ENCODE measurements at regions not wholly inside any gene's neighbourhood (a gene's known extent, or its start where the extent isn't known, plus 50 kb on each side); places are given as distances from the start of the nearest gene placed in this dataset.
"Not testable (repeated sequence)": the region's sequence is repeated elsewhere in the genome, so short reads cannot be mapped to it uniquely, and the experiment has no call there.

DNA sequence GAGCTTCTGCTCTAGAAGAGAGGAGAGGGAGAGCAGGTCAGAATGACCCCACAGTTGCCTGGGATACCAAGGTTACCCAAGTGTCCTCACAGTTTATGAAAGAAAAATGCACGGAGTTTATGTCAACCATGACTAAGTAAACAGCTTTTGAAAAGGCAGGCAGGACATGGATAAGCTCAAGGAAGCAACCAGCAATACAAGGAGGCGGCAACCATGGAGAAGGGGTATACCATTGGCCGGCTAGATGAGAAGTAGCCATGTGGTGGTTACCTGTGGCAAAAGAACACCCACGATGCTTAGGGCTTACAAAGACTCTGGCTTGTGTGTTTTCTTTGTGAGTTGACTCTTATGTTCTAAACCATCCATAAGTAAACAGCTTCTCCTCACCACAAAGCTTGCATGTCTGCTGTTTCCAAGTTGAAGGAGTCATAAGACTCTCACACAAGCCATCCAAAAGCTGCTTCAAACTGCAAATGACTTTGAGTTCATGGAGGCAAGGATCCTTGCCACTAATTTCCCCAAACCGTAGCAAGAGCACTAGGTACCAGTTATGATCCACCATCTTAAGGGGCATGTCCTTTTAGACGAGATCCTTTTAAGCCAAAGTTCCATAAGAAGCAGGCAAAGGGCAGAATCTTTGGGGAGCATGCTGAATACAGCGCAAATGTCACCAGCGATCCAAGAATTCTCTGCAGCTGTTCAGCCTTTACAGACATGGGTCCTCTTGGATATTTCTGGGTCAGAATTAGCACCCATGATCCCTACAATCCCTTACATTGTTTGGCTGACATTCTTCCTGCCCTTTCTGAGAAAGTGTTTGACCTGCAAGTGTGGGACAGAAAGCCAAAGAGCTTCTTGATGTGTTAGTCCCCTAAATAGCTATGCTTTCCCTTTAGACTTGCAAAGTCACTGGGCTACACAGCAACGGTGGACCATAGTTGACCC lies 74.8 kb upstream of the IPO5 start:
- no peak for DNase-seq

DNA sequence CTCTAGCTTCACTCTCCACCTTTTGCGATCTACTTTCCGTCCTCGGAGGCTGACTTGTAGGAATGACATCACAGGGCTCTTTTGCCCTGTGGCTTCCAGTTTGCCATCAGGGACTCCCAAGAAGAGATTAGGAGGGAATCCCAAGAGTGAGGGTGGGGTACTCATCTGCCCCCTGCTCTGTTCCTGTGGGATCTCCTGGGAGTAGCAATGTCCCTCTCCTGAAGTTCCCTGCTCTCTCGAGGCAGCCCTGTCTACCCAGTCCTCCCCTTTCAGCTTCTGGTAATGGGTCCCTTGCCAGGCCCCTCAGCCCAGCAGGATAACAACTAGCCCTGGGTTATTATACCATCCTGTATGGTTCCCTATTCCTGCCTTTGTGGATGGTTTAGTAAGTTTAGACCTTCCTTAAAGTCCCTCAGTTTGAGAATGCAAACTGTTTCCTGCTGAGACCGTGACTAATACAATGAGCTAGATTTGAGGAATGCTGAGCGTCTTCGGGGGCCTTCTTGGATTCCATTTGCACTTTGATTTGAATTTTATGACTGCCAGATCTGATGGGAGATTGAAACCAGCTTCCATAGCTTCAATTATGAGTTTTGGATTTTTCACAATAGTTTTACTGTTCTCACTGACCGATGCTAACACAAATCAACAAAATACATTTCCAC lies 73.7 kb upstream of the IPO5 start:
- DNase-seq, result no peak

DNA sequence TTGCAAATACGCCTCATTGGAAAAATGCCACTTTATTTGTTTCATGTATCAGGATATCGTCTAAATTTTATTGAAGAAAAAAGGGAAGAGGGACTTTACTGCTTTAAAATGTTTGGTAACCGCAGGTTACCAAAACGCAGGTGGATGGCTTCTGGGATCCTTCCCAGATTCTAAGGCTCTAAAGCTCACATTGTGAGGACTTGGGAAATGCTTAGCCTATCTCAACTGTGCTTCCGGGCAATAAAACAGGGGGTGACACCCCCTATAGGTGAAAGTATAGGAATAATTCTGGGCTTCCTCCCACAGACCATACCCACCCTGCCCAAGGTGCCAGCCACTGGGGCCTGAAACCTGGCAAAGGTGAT lies 73.2 kb upstream of the IPO5 start:
- no peak for DNase-seq

DNA sequence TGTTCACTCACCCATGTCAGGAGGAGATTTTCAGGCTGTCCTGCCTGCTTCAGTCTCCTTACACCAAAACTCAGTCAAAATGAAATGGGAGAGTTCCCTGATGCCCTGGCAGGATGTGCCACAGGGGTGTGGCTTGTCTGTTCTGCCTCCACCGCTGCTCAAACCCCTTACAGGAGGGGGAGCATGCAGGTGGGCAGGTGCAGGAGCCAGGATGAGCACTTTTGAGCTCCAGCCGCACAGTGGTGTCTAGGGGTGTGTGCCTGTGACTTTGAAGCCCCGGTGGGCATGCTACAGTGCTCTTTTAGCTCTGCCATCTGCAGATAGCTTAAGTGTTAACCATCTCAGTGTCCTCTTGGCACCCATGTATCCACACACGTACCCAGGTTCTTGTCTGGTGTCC lies 71.9 kb upstream of the IPO5 start:
- no peak for DNase-seq

DNA sequence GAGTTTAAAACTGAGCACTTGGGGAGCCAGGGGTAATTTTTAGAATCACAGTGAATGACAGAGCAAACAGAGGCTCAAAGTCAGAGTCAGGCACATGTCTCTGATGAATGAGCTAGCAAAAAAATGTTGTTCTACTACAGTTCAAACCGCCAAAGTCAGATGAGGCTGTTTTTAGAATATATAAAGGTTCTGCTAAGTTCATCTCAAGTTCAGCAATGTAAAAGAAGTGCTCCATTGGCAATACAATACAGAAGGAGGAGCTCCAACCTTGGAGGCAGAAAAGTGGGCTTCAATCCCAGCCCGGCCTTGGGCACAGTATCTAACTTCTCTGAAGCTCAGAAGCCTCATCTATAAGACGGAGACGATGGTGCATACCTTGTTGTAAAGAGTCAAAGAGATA lies 70.1 kb upstream of the IPO5 start:
- no peak for DNase-seq

DNA sequence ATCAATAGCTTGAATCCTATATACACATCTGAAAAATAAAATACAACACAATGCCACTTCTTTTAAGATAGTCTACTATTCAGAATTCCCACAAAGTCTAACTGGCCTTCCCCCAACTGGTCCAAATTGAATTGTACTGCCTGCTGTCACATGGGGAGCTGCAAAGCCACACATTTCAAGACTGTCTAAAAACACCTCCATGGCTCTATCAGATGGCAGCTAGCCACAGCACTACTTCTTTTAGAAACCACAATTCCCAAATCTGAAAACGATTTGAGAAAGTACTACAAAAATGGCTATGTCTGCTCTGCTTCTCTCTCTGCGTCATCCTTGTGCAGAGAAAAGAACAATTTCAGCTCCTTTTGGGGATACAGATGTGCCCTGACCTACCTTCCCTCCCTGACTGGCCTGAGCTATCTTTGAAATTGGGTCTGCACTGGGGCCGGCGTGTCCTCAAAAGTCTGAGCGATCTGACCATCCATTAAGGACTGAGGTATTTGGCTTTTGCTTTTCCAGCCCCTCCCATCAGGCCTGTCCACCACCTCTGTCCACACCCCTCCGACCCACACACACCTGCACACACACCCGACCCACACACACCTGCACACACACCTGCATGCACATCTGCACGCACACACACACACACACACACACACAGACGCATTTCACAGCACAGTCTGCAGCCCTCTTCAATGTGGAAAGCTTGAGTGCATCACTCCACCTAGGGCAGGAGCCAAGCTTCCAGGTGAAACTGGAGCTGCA lies 68.6 kb upstream of the IPO5 start:
- no peak for DNase-seq

DNA sequence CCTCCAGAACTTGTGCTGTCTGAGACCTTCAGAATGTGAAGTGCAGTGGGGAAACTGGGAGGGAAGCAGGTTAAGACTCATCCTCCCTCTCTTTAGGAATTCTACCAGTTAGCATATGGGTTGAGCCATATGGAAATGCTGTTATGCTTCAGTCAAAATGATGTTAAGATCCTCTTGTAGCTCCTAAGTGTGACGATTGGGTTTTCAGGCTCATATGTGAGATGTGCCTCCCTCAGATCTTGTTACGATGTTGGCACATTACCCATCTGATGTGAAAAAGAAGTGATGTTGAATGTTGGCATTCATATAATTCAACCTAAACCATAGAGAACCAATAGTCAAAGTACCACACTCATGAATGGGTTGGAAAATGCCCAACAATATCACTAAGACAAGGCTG lies 67.8 kb upstream of the IPO5 start:
- no peak for DNase-seq

DNA sequence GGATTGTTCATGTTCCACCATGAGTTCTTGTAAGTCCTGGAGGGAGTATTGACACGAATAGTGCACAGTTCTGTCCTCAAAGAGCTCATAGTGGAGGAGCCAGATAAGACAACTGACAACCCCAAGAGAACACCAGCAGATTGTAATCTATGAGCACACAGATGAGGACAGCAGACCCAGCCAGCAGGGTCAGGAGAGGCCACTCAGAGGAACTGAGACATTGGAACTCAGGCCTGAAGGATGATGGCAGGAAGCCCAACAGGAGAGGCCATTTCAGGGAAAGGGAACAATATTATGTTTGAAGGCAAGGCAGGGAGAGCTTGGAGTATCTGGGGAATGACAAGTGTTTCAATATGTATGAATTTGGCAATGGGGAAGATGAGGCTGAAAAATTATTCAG lies 63.7 kb upstream of the IPO5 start:
- DNase-seq, result no peak

DNA sequence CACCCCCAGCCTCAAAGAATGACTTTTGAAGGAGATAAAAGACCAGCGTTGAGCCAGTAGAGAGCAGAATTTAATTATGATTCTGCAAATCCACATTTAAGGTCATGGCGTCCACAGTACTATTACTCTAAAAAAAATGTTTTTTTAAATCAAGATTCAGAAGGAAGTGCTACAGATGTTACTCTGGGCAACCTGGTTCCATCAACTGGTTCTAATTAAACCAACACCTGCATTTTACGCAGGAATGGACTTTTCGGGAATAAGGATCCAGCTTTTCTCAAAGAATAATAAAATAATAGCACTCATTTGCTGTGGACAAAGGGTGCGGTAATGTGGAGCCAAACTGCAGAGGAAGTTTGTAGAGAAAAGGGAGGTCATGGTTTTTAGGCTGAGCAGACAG lies 62.9 kb upstream of the IPO5 start:
- no peak for DNase-seq

DNA sequence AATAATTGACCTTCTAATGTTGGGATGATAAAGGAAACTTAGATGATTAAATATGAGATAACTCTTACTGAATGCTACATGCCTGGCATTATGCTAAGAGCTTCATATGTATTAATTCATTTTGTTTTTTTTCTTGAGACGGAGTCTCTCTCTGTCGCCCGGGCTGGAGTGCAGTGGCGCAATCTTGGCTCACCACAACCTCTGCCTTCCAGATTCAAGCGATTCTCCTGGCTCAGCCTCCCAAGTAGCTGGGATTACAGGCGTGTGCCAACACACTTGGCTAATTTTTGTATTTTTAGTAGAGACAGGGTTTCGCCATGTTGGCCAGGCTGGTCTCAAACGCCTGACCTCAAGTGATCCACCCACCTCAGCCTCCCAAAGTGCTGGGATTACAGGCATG lies 61.5 kb upstream of the IPO5 start:
- not testable (repeated sequence) for DNase-seq

DNA sequence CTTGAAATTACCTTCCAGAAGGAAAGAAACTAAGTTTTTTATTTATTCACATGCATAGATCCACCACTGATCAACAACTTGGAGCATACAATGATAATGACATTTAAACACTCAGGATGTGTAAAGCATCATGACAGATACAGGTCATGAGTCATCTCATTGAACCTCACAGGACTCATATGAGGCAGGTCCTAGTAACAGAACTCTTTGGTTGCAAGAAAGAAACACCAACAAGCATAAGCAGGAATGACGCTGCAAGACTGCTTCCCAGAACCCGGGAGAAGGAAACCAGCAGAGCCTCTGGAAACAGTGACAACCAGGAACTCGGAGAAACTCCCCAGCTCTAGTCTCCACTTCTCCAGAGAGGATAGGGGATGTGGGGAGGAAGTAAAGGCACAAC lies 60.8 kb upstream of the IPO5 start:
- DNase-seq, result no peak

DNA sequence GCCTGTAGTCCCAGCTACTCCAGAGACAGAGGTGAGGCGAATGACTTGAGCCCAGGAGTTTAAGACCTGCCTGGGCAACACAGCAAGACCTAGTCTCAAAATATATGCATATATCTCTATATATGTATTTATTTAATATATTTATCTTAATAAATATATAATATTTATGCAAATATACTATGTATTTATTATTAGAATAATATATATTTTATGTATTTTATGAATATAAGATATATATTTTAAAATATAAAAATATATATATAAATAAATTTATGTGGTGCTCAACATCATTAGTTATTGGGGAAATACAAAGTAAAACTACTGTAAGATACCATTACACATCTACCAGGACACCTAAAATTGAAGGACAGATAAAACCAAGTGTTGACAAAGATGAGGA lies 58.1 kb upstream of the IPO5 start:
- no peak for DNase-seq

DNA sequence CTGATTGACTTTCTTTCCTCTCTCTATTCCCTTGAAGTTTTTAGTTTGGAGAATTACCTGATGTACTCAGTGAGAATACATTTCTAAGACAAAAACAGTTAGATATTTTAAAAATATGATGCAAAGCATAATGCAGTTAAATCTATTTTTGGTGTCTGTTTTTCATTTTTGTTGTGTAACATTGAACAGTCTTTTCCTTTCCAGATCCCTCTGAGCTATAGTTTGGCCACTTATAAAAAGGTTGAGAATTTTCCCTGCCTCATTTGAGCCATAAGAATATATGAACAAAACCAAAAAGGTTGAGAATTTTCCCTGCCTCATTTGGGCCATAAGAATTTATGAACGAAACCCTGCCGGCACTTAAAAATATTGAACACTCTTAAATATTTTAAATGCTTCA lies 57.0 kb upstream of the IPO5 start:
- DNase-seq, result no peak

DNA sequence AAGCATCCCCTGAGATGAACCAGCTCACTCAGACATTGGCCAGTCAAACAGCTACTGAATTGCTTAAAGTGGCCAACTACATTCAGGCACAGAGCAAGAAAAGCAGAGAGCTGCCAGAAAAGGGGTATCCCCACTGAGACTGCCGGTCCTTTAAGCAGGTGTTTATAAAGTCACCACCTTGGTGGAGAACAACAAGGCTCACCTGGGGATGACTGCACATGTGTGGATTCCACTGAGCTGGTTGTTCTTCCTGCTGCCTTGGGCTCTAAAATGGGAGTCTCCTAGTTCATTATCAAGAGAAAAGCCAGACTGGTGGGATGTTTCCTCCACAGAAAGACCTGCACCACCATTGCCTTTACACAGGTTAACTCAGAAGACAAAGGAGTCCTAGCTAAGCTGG lies 51.8 kb upstream of the IPO5 start:
- DNase-seq, result no peak

Data from occipital lobe (tissue), 1 donor.